ENCODE measurements at regions not wholly inside any gene's neighbourhood (a gene's known extent, or its start where the extent isn't known, plus 50 kb on each side); places are given as distances from the start of the nearest gene placed in this dataset.

GRCh38 chr5:1699394-1699793 lies 100.2 kb downstream of the MRPL36 start:
- no peak for TF ChIP-seq CTCF (IDR thresholded peaks at IDR 0.05)
- no peak for TF ChIP-seq YY1 (IDR thresholded peaks at IDR 0.05; ENCODE audit: low read depth)
- no peak for TF ChIP-seq TAF1 (IDR thresholded peaks at IDR 0.05; ENCODE audit: borderline replicate concordance, low read depth, low read length)
